ENCODE measurements at regions not wholly inside any gene's neighbourhood (a gene's known extent, or its start where the extent isn't known, plus 50 kb on each side); places are given as distances from the start of the nearest gene placed in this dataset.

- no peak for DNase-seq (ENCODE audit: low spot score)
Observed at GRCh38 chr20:17790296-17790695, 90.5 kb downstream of the BANF2 start.

GRCh38 chr20:17787816-17788215, 88.0 kb downstream of the BANF2 start:
- DNase-seq (ENCODE audit: low spot score): no peak

DNA sequence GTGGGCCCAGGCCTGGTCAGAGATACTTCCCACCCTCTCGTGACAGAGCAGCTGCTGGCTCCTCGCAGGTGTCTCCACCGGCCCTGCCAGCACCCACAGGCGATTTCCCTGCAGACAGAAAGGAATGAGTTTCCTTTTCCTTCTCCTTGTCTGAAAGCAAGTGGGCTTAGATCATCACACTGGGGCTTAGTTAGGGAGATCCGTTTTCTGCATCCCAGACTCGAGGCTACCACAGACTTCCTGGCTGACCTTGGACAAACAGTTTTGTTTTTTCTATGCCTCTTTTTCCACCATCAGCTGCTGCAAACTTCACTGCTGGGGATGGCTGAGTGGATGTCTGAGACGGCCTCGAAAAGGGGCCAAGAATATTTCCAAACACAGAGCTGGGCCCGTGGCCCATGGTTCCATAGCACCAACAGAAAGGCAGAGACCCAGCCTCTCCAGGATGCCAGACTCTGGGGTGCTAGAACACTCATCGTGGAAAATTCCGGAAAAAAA, 86.5 kb downstream of the BANF2 start:
- no peak for DNase-seq (ENCODE audit: low spot score)
